Trophoblast cell (in vitro differentiated cells and primary cell): ENCODE measurements at regions not wholly inside any gene's neighbourhood (a gene's known extent, or its start where the extent isn't known, plus 50 kb on each side); places are given as distances from the start of the nearest gene placed in this dataset.

Experiments
- DNase-seq, 2 donors: peaks; one replicate each; pipeline ENCODE4 v3.0.0-alpha.2; 2016
- H2AFZ ChIP-seq: 2 replicates; pipeline ENCODE4 v1.6.1; 2013; ENCODE audit warnings: low read length, moderate library complexity, mild to moderate bottlenecking; ENCODE audit not compliant: insufficient read depth, poor library complexity
- H2AK5ac ChIP-seq: 2 replicates; pipeline ENCODE4 v1.6.1; 2013; ENCODE audit warnings: mild to moderate bottlenecking, low read length
- H2BK120ac ChIP-seq: 2 replicates; pipeline ENCODE4 v1.6.1; 2013; ENCODE audit warnings: low read length, mild to moderate bottlenecking, moderate library complexity; ENCODE audit not compliant: insufficient read depth, poor library complexity
- H2BK12ac ChIP-seq: 2 replicates; pipeline ENCODE4 v1.6.1; 2013; ENCODE audit warnings: mild to moderate bottlenecking, low read length, moderate library complexity
- H2BK5ac ChIP-seq: 2 replicates; pipeline ENCODE4 v1.6.1; 2013; ENCODE audit warnings: low read length, low read depth, moderate library complexity, mild to moderate bottlenecking; ENCODE audit not compliant: poor library complexity
- H3K14ac ChIP-seq: 2 replicates; pipeline ENCODE4 v1.6.1; 2013; ENCODE audit warnings: mild to moderate bottlenecking, low read length
- H3K18ac ChIP-seq: 2 replicates; pipeline ENCODE4 v1.6.1; 2013; ENCODE audit warnings: mild to moderate bottlenecking, low read length
- H3K23ac ChIP-seq: 2 replicates; pipeline ENCODE4 v1.6.1; 2013; ENCODE audit warnings: low read length
- H3K27ac ChIP-seq: 2 replicates; pipeline ENCODE4 v1.5.1; 2013; ENCODE audit warnings: low read depth, mild to moderate bottlenecking, inconsistent platforms, low read length, moderate library complexity
- H3K27me3 ChIP-seq: 2 replicates; pipeline ENCODE4 v1.6.1; 2013; ENCODE audit warnings: inconsistent platforms, mild to moderate bottlenecking, low read length, moderate library complexity; ENCODE audit not compliant: insufficient read depth
- H3K36me3 ChIP-seq, 2 experiments: 1 replicate in 1 of 2; 2 replicates in 1 of 2; pipeline ENCODE4 v1.6.1; 2013; ENCODE audit warnings: low read length in 2 of 2, mild to moderate bottlenecking in 2 of 2, moderate library complexity in 1 of 2; ENCODE audit not compliant: insufficient read depth in 2 of 2, control insufficient read depth in 1 of 2
- H3K4ac ChIP-seq: 2 replicates; pipeline ENCODE4 v1.6.1; 2013; ENCODE audit warnings: low read depth, mild to moderate bottlenecking, low read length, moderate library complexity
- H3K4me1 ChIP-seq, 2 experiments: 1 replicate in 1 of 2; 2 replicates in 1 of 2; pipeline ENCODE4 v1.6.1; 2013; ENCODE audit warnings: low read length in 2 of 2, mild to moderate bottlenecking in 2 of 2, moderate library complexity in 1 of 2; ENCODE audit not compliant: insufficient read depth in 2 of 2, control insufficient read depth in 1 of 2
- H3K4me2 ChIP-seq: 2 replicates; pipeline ENCODE4 v1.6.1; 2013; ENCODE audit warnings: inconsistent platforms, mild to moderate bottlenecking, low read length, moderate library complexity
- H3K4me3 ChIP-seq: 2 replicates; pipeline ENCODE4 v1.5.1; 2013; ENCODE audit warnings: mild to moderate bottlenecking, low read depth, low read length, inconsistent platforms
- H3K79me1 ChIP-seq: one replicate; pipeline ENCODE4 v1.6.1; 2013; ENCODE audit warnings: low read length
- H3K79me2 ChIP-seq: 2 replicates; pipeline ENCODE4 v1.6.1; 2013; ENCODE audit warnings: low read length, mild to moderate bottlenecking; ENCODE audit not compliant: control insufficient read depth, insufficient read depth, poor library complexity
- H3K9ac ChIP-seq: 2 replicates; pipeline ENCODE4 v1.6.1; 2013; ENCODE audit warnings: mild to moderate bottlenecking, low read length
- H3K9me3 ChIP-seq: 2 replicates; pipeline ENCODE4 v1.6.1; 2013; ENCODE audit warnings: low read depth, mild to moderate bottlenecking, control low read depth, inconsistent platforms, low read length; ENCODE audit not compliant: insufficient read depth
- H4K12ac ChIP-seq: 2 replicates; pipeline ENCODE4 v1.6.1; 2013; ENCODE audit warnings: low read depth, mild to moderate bottlenecking, low read length, moderate library complexity
- H4K8ac ChIP-seq: 2 replicates; pipeline ENCODE4 v1.6.1; 2013; ENCODE audit warnings: low read depth, mild to moderate bottlenecking, low read length, moderate library complexity
- H4K91ac ChIP-seq: one replicate; pipeline ENCODE4 v1.6.1; 2013; ENCODE audit warnings: low read depth, mild to moderate bottlenecking, low read length, moderate library complexity
- WGBS: extraction: QIAGEN DNeasy Blood & Tissue Kit; methylation state at CpG from one replicate; pipeline ENCODE4 v1.1.7; 2013; ENCODE audit warnings: missing lambda C conversion rate; ENCODE audit not compliant: insufficient read length, insufficient coverage; ENCODE audit errors: extremely low coverage; 5-methylcytosine and 5-hydroxymethylcytosine counted together

DNA sequence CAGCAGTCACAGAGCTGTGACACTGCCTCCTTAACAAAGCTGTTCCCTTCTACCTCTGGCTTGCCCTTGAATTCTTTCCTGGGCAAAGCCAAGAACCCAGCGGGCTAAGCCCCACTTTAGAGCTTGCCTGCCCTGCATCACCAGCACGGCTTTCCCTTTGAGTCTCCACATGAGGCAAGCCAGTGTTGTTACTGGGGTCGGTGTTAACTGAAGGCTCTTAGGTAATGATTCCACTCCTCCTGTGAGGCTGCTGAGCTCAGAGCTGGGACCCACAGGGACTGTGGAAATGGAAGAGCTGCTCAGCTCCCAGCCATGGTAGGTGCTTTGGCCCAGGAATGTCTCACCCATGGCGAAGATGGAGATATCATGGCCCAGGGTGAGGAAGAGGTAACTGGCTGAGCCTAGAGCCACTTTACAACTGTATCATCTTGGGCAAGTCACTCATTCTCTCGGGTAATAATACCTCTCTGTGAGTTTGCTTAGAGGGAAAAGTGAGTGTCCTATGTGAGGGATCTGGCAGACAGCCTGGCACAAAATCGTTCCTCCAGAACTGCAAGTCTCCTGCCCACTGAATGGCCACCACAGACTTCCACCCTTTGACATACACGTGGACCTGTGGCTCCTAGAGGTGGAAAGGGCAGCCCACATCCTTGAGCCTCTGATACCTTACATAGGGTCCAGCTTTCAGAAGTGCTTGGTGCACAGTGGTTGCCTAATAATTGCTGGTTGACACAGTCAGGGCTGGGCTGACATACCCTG is 654.1 kb downstream of the PTPRU start:
- no peak overlapping the region for H2BK120ac ChIP-seq
- no peaks in the 10 kb centered on the region for H3K9me3 ChIP-seq
- no peaks in the 10 kb centered on the region for H3K4me1 ChIP-seq
- H3K4me3 ChIP-seq = no peak overlapping the region
- no peak overlapping the region for H3K18ac ChIP-seq
- no peak for DNase-seq
- H3K79me2 ChIP-seq = no peaks in the 10 kb centered on the region
- H3K36me3 ChIP-seq = no peaks in the 10 kb centered on the region
- H3K79me1 ChIP-seq = no peaks in the 10 kb centered on the region
- H3K23ac ChIP-seq = no peak overlapping the region
- H3K14ac ChIP-seq = no peak overlapping the region
- H4K8ac ChIP-seq = no peak overlapping the region
- no peak overlapping the region for H4K91ac ChIP-seq
- H3K27me3 ChIP-seq = no peaks in the 10 kb centered on the region
- H3K9ac ChIP-seq = no peak overlapping the region
- no peak overlapping the region for H3K4ac ChIP-seq
- H2AFZ ChIP-seq = no peak overlapping the region
- no peak overlapping the region for H3K4me2 ChIP-seq
- H2AK5ac ChIP-seq = no peak overlapping the region
- no CpG with 5 or more reads among the region's 7 CpGs for whole genome bisulfite sequencing
- H2BK12ac ChIP-seq = no peak overlapping the region
- no peak overlapping the region for H3K27ac ChIP-seq
- H4K12ac ChIP-seq = no peak overlapping the region
- H2BK5ac ChIP-seq = no peak overlapping the region

DNA sequence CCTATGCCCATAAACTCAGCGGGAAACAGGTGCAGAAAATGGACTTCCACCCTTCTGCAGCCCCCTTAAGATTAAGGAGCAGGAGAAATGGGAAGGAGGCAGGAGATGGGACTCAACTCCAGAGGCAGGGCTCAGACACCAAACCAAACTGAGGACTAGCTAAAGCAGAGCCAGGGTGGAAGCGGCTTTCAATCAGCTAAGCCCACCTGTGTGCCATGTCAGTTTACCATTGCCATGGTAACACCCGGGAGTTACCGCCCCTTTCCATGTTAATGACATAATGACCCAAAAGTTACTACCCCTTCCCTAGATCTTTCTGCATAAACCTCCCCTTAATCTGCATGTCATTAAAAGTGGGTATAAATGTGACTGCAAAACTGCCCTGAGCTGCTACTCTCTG is 653.5 kb downstream of the PTPRU start:
- no peak overlapping the region for H2BK120ac ChIP-seq
- no peaks in the 10 kb centered on the region for H3K36me3 ChIP-seq
- no peak overlapping the region for H2AFZ ChIP-seq
- no peak overlapping the region for H3K27ac ChIP-seq
- H3K4ac ChIP-seq = no peak overlapping the region
- H3K18ac ChIP-seq = no peak overlapping the region
- no peak overlapping the region for H3K23ac ChIP-seq
- no CpG with 5 or more reads among the region's 4 CpGs for WGBS
- no peak overlapping the region for H4K12ac ChIP-seq
- H3K9ac ChIP-seq = no peak overlapping the region
- no peak for DNase-seq
- no peak overlapping the region for H3K4me3 ChIP-seq
- no peaks in the 10 kb centered on the region for H3K9me3 ChIP-seq
- H2AK5ac ChIP-seq = no peak overlapping the region
- no peak overlapping the region for H2BK12ac ChIP-seq
- no peaks in the 10 kb centered on the region for H3K79me2 ChIP-seq
- no peaks in the 10 kb centered on the region for H3K4me1 ChIP-seq
- no peaks in the 10 kb centered on the region for H3K79me1 ChIP-seq
- no peak overlapping the region for H2BK5ac ChIP-seq
- H3K4me2 ChIP-seq = no peak overlapping the region
- no peak overlapping the region for H4K91ac ChIP-seq
- no peak overlapping the region for H3K14ac ChIP-seq
- no peaks in the 10 kb centered on the region for H3K27me3 ChIP-seq
- H4K8ac ChIP-seq = no peak overlapping the region

DNA sequence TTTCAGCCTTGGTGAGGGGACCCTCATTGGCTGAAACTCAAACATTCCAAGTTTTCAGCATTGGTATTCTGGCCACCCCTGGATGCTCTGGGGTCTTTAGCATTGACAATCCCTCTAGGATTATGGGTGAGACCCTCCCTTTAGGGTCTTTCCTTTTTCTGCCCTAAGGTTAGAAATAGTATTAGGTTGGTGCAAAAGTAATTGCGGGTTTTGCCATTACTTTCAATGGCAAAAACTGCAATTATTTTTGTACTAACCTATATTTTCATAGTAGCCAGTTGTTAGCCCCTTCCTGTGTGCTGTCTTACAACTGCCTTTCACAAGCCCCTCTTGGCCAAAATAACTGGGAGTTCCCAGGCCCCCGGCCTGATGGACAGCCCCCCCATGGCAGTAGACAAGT is 648.4 kb downstream of the PTPRU start:
- Histone ChIP-seq H3K18ac (no peak overlapping the region), H3K4me2 (no peak overlapping the region), H3K4me3 (no peak overlapping the region), H3K9me3 (peaks cover 2% of the 10 kb centered on the region), H3K14ac (no peak overlapping the region), H3K79me1 (no peaks in the 10 kb centered on the region), H3K23ac (no peak overlapping the region), H3K36me3 (no peaks in the 10 kb centered on the region), H4K91ac (no peak overlapping the region), H3K4me1 (no peaks in the 10 kb centered on the region), H2AFZ (no peak overlapping the region), H3K27me3 (no peaks in the 10 kb centered on the region), H3K27ac (no peak overlapping the region), H3K79me2 (no peaks in the 10 kb centered on the region), H4K8ac (no peak overlapping the region), H2AK5ac (no peak overlapping the region), H3K9ac (no peak overlapping the region), H2BK5ac (no peak overlapping the region), H2BK120ac (no peak overlapping the region), H4K12ac (no peak overlapping the region), H2BK12ac (no peak overlapping the region), H3K4ac (no peak overlapping the region)
- no peak for DNase-seq
- no CpG with 5 or more reads among the region's 2 CpGs for WGBS

DNA sequence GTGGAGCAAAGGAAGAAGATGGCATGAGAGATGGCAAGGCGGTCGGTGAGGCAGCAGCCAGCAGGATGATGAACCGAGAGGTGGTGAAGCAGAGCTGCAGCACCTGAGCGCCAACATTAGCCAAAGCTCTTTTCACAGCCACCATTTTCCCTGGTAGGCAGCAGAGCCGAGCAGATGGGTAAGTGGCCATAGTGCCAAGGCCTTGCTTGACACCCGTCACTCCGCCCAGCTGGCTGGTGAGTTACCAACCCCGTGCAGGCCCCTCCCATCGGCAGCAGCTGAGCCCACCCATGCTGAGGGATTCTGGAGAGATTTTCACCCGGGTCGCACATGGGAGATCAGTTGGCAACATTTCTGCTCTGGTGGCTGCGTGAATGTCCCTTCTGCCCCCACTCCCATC is 647.7 kb downstream of the PTPRU start:
- no peak overlapping the region for H4K91ac ChIP-seq
- H3K79me2 ChIP-seq = no peaks in the 10 kb centered on the region
- no peaks in the 10 kb centered on the region for H3K4me1 ChIP-seq
- no peak overlapping the region for H3K4ac ChIP-seq
- H3K27ac ChIP-seq = no peak overlapping the region
- no peaks in the 10 kb centered on the region for H3K27me3 ChIP-seq
- no peak overlapping the region for H2AFZ ChIP-seq
- H2BK120ac ChIP-seq = no peak overlapping the region
- H3K9ac ChIP-seq = no peak overlapping the region
- no peaks in the 10 kb centered on the region for H3K79me1 ChIP-seq
- no peak overlapping the region for H2AK5ac ChIP-seq
- no peak overlapping the region for H3K18ac ChIP-seq
- no peak overlapping the region for H2BK12ac ChIP-seq
- no peak overlapping the region for H3K14ac ChIP-seq
- no peak for DNase-seq
- H3K4me2 ChIP-seq = no peak overlapping the region
- no peaks in the 10 kb centered on the region for H3K36me3 ChIP-seq
- H2BK5ac ChIP-seq = no peak overlapping the region
- H4K12ac ChIP-seq = no peak overlapping the region
- H4K8ac ChIP-seq = no peak overlapping the region
- peaks cover 2% of the 10 kb centered on the region for H3K9me3 ChIP-seq
- no peak overlapping the region for H3K23ac ChIP-seq
- no peak overlapping the region for H3K4me3 ChIP-seq
- no CpG with 5 or more reads among the region's 12 CpGs for WGBS
